WTC11 (cell line): ENCODE measurements at regions not wholly inside any gene's neighbourhood (a gene's known extent, or its start where the extent isn't known, plus 50 kb on each side); places are given as distances from the start of the nearest gene placed in this dataset.

Experiments
- ATAC-seq: fragments of 200-7000 bp; cut with Tn5 transposase; 2 replicates; pipeline ENCODE4 v1.10.0; 2021; ENCODE audit warnings: mild to moderate bottlenecking, moderate library complexity
- CTCF ChIA-PET: fragments of 300-600 bp; sonication (Branson Sonifier 250); formaldehyde crosslinking; loops from one replicate; lab custom pipeline; 2021; ENCODE audit warnings: antibody characterized with exemption; lab: Charles Lee
- POLR2A ChIA-PET: fragments of 350-600 bp; sonication (Branson Sonifier 250); formaldehyde crosslinking; loops from one replicate; lab custom pipeline; 2021; ENCODE audit warnings: antibody characterized with exemption; lab: Charles Lee
- DNase-seq: peaks from one replicate; pipeline ENCODE4 v3.0.0; 2021; ENCODE audit warnings: low spot score
- H3K27ac Mint-ChIP-seq: 2 replicates; pipeline ENCODE4 v1.8.0; 2021; ENCODE audit warnings: mixed read lengths
- H3K27me3 Mint-ChIP-seq: 2 replicates; pipeline ENCODE4 v1.8.0; 2021; ENCODE audit warnings: low read depth, mild to moderate bottlenecking, moderate library complexity, mixed read lengths
- H3K36me3 Mint-ChIP-seq: 2 replicates; pipeline ENCODE4 v1.8.0; 2021; ENCODE audit warnings: mixed read lengths
- H3K4me1 Mint-ChIP-seq: 2 replicates; pipeline ENCODE4 v1.8.0; 2022; ENCODE audit warnings: mixed read lengths
- H3K4me3 Mint-ChIP-seq: 2 replicates; pipeline ENCODE4 v1.8.0; 2021; ENCODE audit warnings: mild to moderate bottlenecking, moderate library complexity, mixed read lengths
- H3K9me3 Mint-ChIP-seq: 2 replicates; pipeline ENCODE4 v1.8.0; 2021; ENCODE audit warnings: mixed read lengths
- ATF1 ChIP-seq: sonication (generic); formaldehyde crosslinking; IDR thresholded peaks from 2 replicates; pipeline ENCODE4 v1.8.1; 2023; ENCODE audit warnings: mild to moderate bottlenecking, moderate library complexity, missing genetic modification reagents
- ATF2 ChIP-seq: sonication (generic); formaldehyde crosslinking; IDR thresholded peaks from 2 replicates; pipeline ENCODE4 v1.8.1; 2022; ENCODE audit warnings: low read depth, missing genetic modification reagents, borderline replicate concordance
- CREB1 ChIP-seq: sonication (generic); formaldehyde crosslinking; IDR thresholded peaks from 2 replicates; pipeline ENCODE4 v1.8.0; 2023; ENCODE audit warnings: mild to moderate bottlenecking, missing genetic modification reagents
- CREM ChIP-seq: sonication (generic); formaldehyde crosslinking; IDR thresholded peaks from 2 replicates; pipeline ENCODE4 v1.8.1; 2022; ENCODE audit warnings: mild to moderate bottlenecking, missing genetic modification reagents, moderate library complexity
- E2F1 ChIP-seq: sonication (generic); formaldehyde crosslinking; IDR thresholded peaks from 2 replicates; pipeline ENCODE4 v1.8.0; 2022; ENCODE audit warnings: mild to moderate bottlenecking, missing genetic modification reagents
- E2F4 ChIP-seq: sonication (generic); formaldehyde crosslinking; IDR thresholded peaks from 2 replicates; pipeline ENCODE4 v1.8.1; 2022; ENCODE audit warnings: low read depth, mild to moderate bottlenecking, moderate library complexity, missing genetic modification reagents, borderline replicate concordance
- FOXP4 ChIP-seq: sonication (generic); formaldehyde crosslinking; IDR thresholded peaks from 2 replicates; pipeline ENCODE4 v1.8.0; 2022; ENCODE audit warnings: mild to moderate bottlenecking, missing genetic modification reagents
- GRHL2 ChIP-seq: fragments of 250-450 bp; sonication (Bioruptor Pico); IDR thresholded peaks from 2 replicates; pipeline ENCODE4 v1.8.0; 2022; ENCODE audit warnings: mild to moderate bottlenecking, moderate library complexity; ENCODE audit not compliant: insufficient replicate concordance, severe bottlenecking
- IRF2 ChIP-seq: sonication (generic); formaldehyde crosslinking; IDR thresholded peaks from 2 replicates; pipeline ENCODE4 v1.8.0; 2022; ENCODE audit warnings: low read depth, missing genetic modification reagents, borderline replicate concordance
- JAZF1 ChIP-seq: fragments of 250-450 bp; sonication (Bioruptor Pico); IDR thresholded peaks from 2 replicates; pipeline ENCODE4 v1.9.0; 2021; ENCODE audit warnings: moderate library complexity, mild to moderate bottlenecking, inconsistent platforms
- KAT7 ChIP-seq: sonication (generic); formaldehyde crosslinking; IDR thresholded peaks from 2 replicates; pipeline ENCODE4 v1.8.1; 2023; ENCODE audit warnings: missing genetic modification reagents, mild to moderate bottlenecking, borderline replicate concordance
- NFATC4 ChIP-seq: fragments of 250-450 bp; sonication (Bioruptor Pico); IDR thresholded peaks from 2 replicates; pipeline ENCODE4 v1.9.0; 2021; ENCODE audit warnings: mild to moderate bottlenecking
- OVOL2 ChIP-seq: fragments of 250-450 bp; sonication (Bioruptor Pico); IDR thresholded peaks from 2 replicates; pipeline ENCODE4 v1.9.0; 2021; ENCODE audit warnings: mild to moderate bottlenecking, borderline replicate concordance
- RELA ChIP-seq: sonication (generic); formaldehyde crosslinking; IDR thresholded peaks from 2 replicates; pipeline ENCODE4 v1.8.1; 2022; ENCODE audit warnings: missing genetic modification reagents, mild to moderate bottlenecking, borderline replicate concordance
- RORB ChIP-seq: fragments of 250-450 bp; sonication (Bioruptor Pico); IDR thresholded peaks from 2 replicates; pipeline ENCODE4 v1.9.0; 2021; ENCODE audit warnings: mild to moderate bottlenecking
- TCF7 ChIP-seq: sonication (generic); formaldehyde crosslinking; IDR thresholded peaks from 2 replicates; pipeline ENCODE4 v1.8.0; 2022; ENCODE audit warnings: mild to moderate bottlenecking, low read depth, missing genetic modification reagents, moderate library complexity
- USF1 ChIP-seq: sonication (generic); formaldehyde crosslinking; IDR thresholded peaks from 2 replicates; pipeline ENCODE4 v1.8.0; 2022; ENCODE audit warnings: mild to moderate bottlenecking, missing genetic modification reagents
- ZBTB21 ChIP-seq: sonication (generic); formaldehyde crosslinking; IDR thresholded peaks from 2 replicates; pipeline ENCODE4 v1.8.1; 2023; ENCODE audit warnings: mild to moderate bottlenecking, missing genetic modification reagents, borderline replicate concordance
- ZNF219 ChIP-seq: sonication (generic); formaldehyde crosslinking; IDR thresholded peaks from 2 replicates; pipeline ENCODE4 v1.8.0; 2023; ENCODE audit warnings: missing genetic modification reagents, mild to moderate bottlenecking, borderline replicate concordance
- ZNF281 ChIP-seq: sonication (generic); formaldehyde crosslinking; IDR thresholded peaks from 2 replicates; pipeline ENCODE4 v1.8.0; 2023; ENCODE audit warnings: mild to moderate bottlenecking, missing genetic modification reagents
- ZNF532 ChIP-seq: fragments of 250-450 bp; sonication (Bioruptor Pico); IDR thresholded peaks from 2 replicates; pipeline ENCODE4 v1.9.0; 2021; ENCODE audit warnings: mild to moderate bottlenecking, borderline replicate concordance

GRCh38 chr3:107990926-107991325 lies 99.9 kb downstream of the CD47 start:
- 0 out of 2 replicates have a peak, but pooled peaks cover 2% of the 10 kb centered on the region for H3K4me1 Mint-ChIP-seq
- CTCF ChIA-PET = no interaction called here
- H3K9me3 Mint-ChIP-seq = no peaks in the 10 kb centered on the region
- DNase-seq (no peak), ATAC-seq (no peak)
- TF ChIP-seq RELA = no peak
- TF ChIP-seq RORB = no peak
- no peak for TF ChIP-seq JAZF1 (CRISPR knock-in tag)
- TF ChIP-seq OVOL2 (CRISPR knock-in tag) = no peak
- no peak for TF ChIP-seq GRHL2
- TF ChIP-seq ATF1 (CRISPR knock-in tag) = no peak
- POLR2A ChIA-PET = interaction anchor here (0.6 kb wide), 1 partner anchor 12 kb away, joined by 3 read pairs; no protein-coding TSS in a partner anchor
- no peaks in the 10 kb centered on the region; the same call in 1 of the 2 replicates for H3K27me3 Mint-ChIP-seq
- no peak overlapping the region for H3K4me3 Mint-ChIP-seq
- H3K36me3 Mint-ChIP-seq = no peaks in the 10 kb centered on the region
- no peak overlapping the region for H3K27ac Mint-ChIP-seq

GRCh38 chr3:107990433-107990832 lies 100.4 kb downstream of the CD47 start:
- CTCF ChIA-PET = interaction anchor here (0.6 kb wide), 1 partner anchor 151 kb away, joined by 5 read pairs; no protein-coding TSS in a partner anchor
- Mint-ChIP-seq H3K4me3 (no peak overlapping the region), H3K9me3 (no peaks in the 10 kb centered on the region), H3K36me3 (no peaks in the 10 kb centered on the region), H3K27ac (no peak overlapping the region), H3K27me3 (no peaks in the 10 kb centered on the region; the same call in 1 of the 2 replicates), H3K4me1 (0 out of 2 replicates have a peak, but pooled peaks cover 2% of the 10 kb centered on the region)
- POLR2A ChIA-PET = no interaction called here
- no peak; the same call in 1 of the 2 replicates for ATAC-seq
- no peak for DNase-seq
- TF ChIP-seq ATF2 (CRISPR knock-in tag) (no peak), FOXP4 (CRISPR knock-in tag) (no peak), CREM (no peak), JAZF1 (CRISPR knock-in tag) (no peak), ZNF532 (CRISPR knock-in tag) (no peak), ZNF219 (CRISPR knock-in tag) (no peak), CREB1 (CRISPR knock-in tag) (no peak), E2F1 (no peak), ZNF281 (no peak), USF1 (CRISPR knock-in tag) (no peak), OVOL2 (CRISPR knock-in tag) (no peak), ZBTB21 (CRISPR knock-in tag) (no peak), KAT7 (CRISPR knock-in tag) (no peak), NFATC4 (CRISPR knock-in tag) (no peak), IRF2 (CRISPR knock-in tag) (no peak), E2F4 (CRISPR knock-in tag) (no peak), TCF7 (no peak)
